NCI-H524 (cell line): ENCODE measurements at regions not wholly inside any gene's neighbourhood (a gene's known extent, or its start where the extent isn't known, plus 50 kb on each side); places are given as distances from the start of the nearest gene placed in this dataset.
A peak's percentile ranks its signal among the peaks of the same experiment; 100 is the strongest.

Experiments used
- DNase-seq, 2 experiments: peaks; one replicate each; lab custom pipeline; 2025; lab: John Stamatoyannopoulos, UW

- peak in 1 of 2 experiments; percentile 26 for DNase-seq
Measured at GRCh38 chr5:155839251-155840037, 487.5 kb upstream of the SGCD start.

GRCh38 chr5:155844542-155844941 lies 482.4 kb upstream of the SGCD start:
- no peak for DNase-seq

- DNase-seq, result peak; percentile 21 to 73
Measured at GRCh38 chr5:155850370-155850769, 476.6 kb upstream of the SGCD start.

GRCh38 chr5:155866971-155867370 lies 460.0 kb upstream of the SGCD start:
- no peak for DNase-seq

- DNase-seq, result no peak
Measured at GRCh38 chr5:155867522-155868088, 459.4 kb upstream of the SGCD start.

GRCh38 chr5:155870636-155871035 lies 456.3 kb upstream of the SGCD start:
- DNase-seq, result no peak

GRCh38 chr5:155871623-155872022 lies 455.3 kb upstream of the SGCD start:
- DNase-seq, result peak in 1 of 2 experiments; percentile 4

- no peak for DNase-seq
Measured at GRCh38 chr5:155872629-155873220, 454.2 kb upstream of the SGCD start.

- no peak for DNase-seq
Measured at GRCh38 chr5:155878991-155879575, 447.9 kb upstream of the SGCD start.

- peak; percentile 46 to 63 for DNase-seq
Measured at GRCh38 chr5:155884041-155884440, 442.9 kb upstream of the SGCD start.

- DNase-seq, result peak in 1 of 2 experiments; percentile 45
Measured at GRCh38 chr5:155885199-155885598, 441.8 kb upstream of the SGCD start.

- DNase-seq, result no peak
Measured at GRCh38 chr5:155886311-155887031, 440.5 kb upstream of the SGCD start.

GRCh38 chr5:155895484-155895883 lies 431.5 kb upstream of the SGCD start:
- DNase-seq, result no peak

GRCh38 chr5:155897761-155898160 lies 429.2 kb upstream of the SGCD start:
- no peak for DNase-seq

GRCh38 chr5:155898284-155898683 lies 428.7 kb upstream of the SGCD start:
- DNase-seq, result no peak

- no peak for DNase-seq
Measured at GRCh38 chr5:155903791-155904190, 423.2 kb upstream of the SGCD start.

GRCh38 chr5:155905364-155905763 lies 421.6 kb upstream of the SGCD start:
- no peak for DNase-seq

GRCh38 chr5:155906046-155906445 lies 420.9 kb upstream of the SGCD start:
- DNase-seq, result no peak

GRCh38 chr5:155908543-155908942 lies 418.4 kb upstream of the SGCD start:
- no peak for DNase-seq

GRCh38 chr5:155912291-155912690 lies 414.7 kb upstream of the SGCD start:
- no peak for DNase-seq

GRCh38 chr5:155914766-155915165 lies 412.2 kb upstream of the SGCD start:
- DNase-seq, result no peak

GRCh38 chr5:155915601-155916000 lies 411.4 kb upstream of the SGCD start:
- DNase-seq, result no peak
